ENCODE measurements at regions not wholly inside any gene's neighbourhood (a gene's known extent, or its start where the extent isn't known, plus 50 kb on each side); places are given as distances from the start of the nearest gene placed in this dataset.

- Histone ChIP-seq H3K27me3 (ENCODE audit: control insufficient read depth, insufficient read depth, low read length) (no peaks in the 10 kb centered on the region), H3K27ac (ENCODE audit: low read length) (peak overlapping the region; percentile 31; the same call in 1 of the 2 replicates), H3K9me3 (ENCODE audit: control insufficient read depth, insufficient read depth, low read depth, low read length) (no peaks in the 10 kb centered on the region), H3K4me1 (ENCODE audit: control insufficient read depth, insufficient read depth, low read length) (peaks cover 17% of the 10 kb centered on the region), H3K4me3 (ENCODE audit: low read depth in 2 of 2, low read length in 2 of 2) (no peak overlapping the region), H3K36me3 (ENCODE audit: control insufficient read depth, insufficient read depth, low read length) (no peaks in the 10 kb centered on the region; the same call in 1 of the 2 replicates)
- ATAC-seq (peak; percentile 79), DNase-seq (ENCODE audit: low read depth, low spot score) (no peak)
- in situ Hi-C loops (cut with HindIII; ENCODE audit: low pct_unique_long_range_greater_than_20kb, low sequenced_read_pairs) (no loop called here), intact Hi-C loops (cut with micrococcal nuclease; ENCODE audit: unreplicated experiment) (no loop called here)
- ChIA-PET CTCF (no interaction called here), POLR2A (no interaction called here)
- no TSS peak for BruUV-seq (replicated peaks)
- TF ChIP-seq SIN3A (IDR thresholded peaks at IDR 0.05; ENCODE audit: borderline replicate concordance, insufficient read depth, low read depth, low read length) (no peak), TCF7L2 (IDR thresholded peaks at IDR 0.05; ENCODE audit: low read depth, low read length) (no peak), POLR2AphosphoS5 (IDR thresholded peaks at IDR 0.05; ENCODE audit: low read depth, low read length) (no peak), REST (IDR thresholded peaks at IDR 0.05; ENCODE audit: insufficient read depth in 1 of 2, low read depth in 2 of 2, low read length in 1 of 2) (no peak), CTCF (IDR thresholded peaks at IDR 0.05) (no peak)
These were observed 183.2 kb upstream of the LYZL1 start for GRCh38 chr10:29105516-29106215.

GRCh38 chr10:29106287-29106686 lies 182.6 kb upstream of the LYZL1 start:
- no peak for DNase-seq (ENCODE audit: low read depth, low spot score)
- ATAC-seq, result no peak
- BruUV-seq (replicated peaks), result no TSS peak
- ChIA-PET POLR2A (no interaction called here), CTCF (no interaction called here)
- in situ Hi-C loops (cut with HindIII; ENCODE audit: low pct_unique_long_range_greater_than_20kb, low sequenced_read_pairs), result no loop called here
- Histone ChIP-seq H3K4me1 (ENCODE audit: control insufficient read depth, insufficient read depth, low read length) (peaks cover 17% of the 10 kb centered on the region), H3K27ac (ENCODE audit: low read length) (peak overlapping the region; percentile 31; the same call in 1 of the 2 replicates), H3K36me3 (ENCODE audit: control insufficient read depth, insufficient read depth, low read length) (no peaks in the 10 kb centered on the region; the same call in 1 of the 2 replicates), H3K27me3 (ENCODE audit: control insufficient read depth, insufficient read depth, low read length) (no peaks in the 10 kb centered on the region), H3K4me3 (ENCODE audit: low read depth in 2 of 2, low read length in 2 of 2) (no peak overlapping the region), H3K9me3 (ENCODE audit: control insufficient read depth, insufficient read depth, low read depth, low read length) (no peaks in the 10 kb centered on the region)
- no peak for TF ChIP-seq TCF7L2 (IDR thresholded peaks at IDR 0.05; ENCODE audit: low read depth, low read length)
- TF ChIP-seq REST (IDR thresholded peaks at IDR 0.05; ENCODE audit: insufficient read depth in 1 of 2, low read depth in 2 of 2, low read length in 1 of 2), result no peak
- TF ChIP-seq POLR2AphosphoS5 (IDR thresholded peaks at IDR 0.05; ENCODE audit: low read depth, low read length), result no peak
- TF ChIP-seq CTCF (IDR thresholded peaks at IDR 0.05), result no peak
- no peak for TF ChIP-seq SIN3A (IDR thresholded peaks at IDR 0.05; ENCODE audit: borderline replicate concordance, insufficient read depth, low read depth, low read length)
- intact Hi-C loops (cut with micrococcal nuclease; ENCODE audit: unreplicated experiment), result no loop called here

Measured in Panc1 (cell line).